HG03095 (cell line): ENCODE measurements at regions not wholly inside any gene's neighbourhood (a gene's known extent, or its start where the extent isn't known, plus 50 kb on each side); places are given as distances from the start of the nearest gene placed in this dataset.

Source experiments
- ATAC-seq: cut with Tn5 transposase; IDR thresholded peaks from one replicate; pipeline ENCODE4 v1.9.1; 2021; ENCODE audit warnings: moderate library complexity; ENCODE audit not compliant: unreplicated experiment

GRCh38 chr6:159483259-159483658 lies 209.8 kb downstream of the SOD2 start:
- ATAC-seq: no peak

GRCh38 chr6:159481897-159482296 lies 211.1 kb downstream of the SOD2 start:
- no peak for ATAC-seq

GRCh38 chr6:159480471-159480870 lies 212.6 kb downstream of the SOD2 start:
- no peak for ATAC-seq

- ATAC-seq: no peak
Measured at GRCh38 chr6:159479146-159479545, 213.9 kb downstream of the SOD2 start.

GRCh38 chr6:159473475-159474263 lies 219.4 kb downstream of the SOD2 start:
- no peak for ATAC-seq

- ATAC-seq: no peak
Measured at GRCh38 chr6:159470397-159470796, 222.6 kb downstream of the SOD2 start.

GRCh38 chr6:159469443-159469842 lies 223.6 kb downstream of the SOD2 start:
- no peak for ATAC-seq

GRCh38 chr6:159468994-159469393 lies 224.0 kb downstream of the SOD2 start:
- no peak for ATAC-seq

- peak; percentile 86 for ATAC-seq
Measured at GRCh38 chr6:159467473-159468041, 225.5 kb downstream of the SOD2 start.

GRCh38 chr6:159466926-159467325 lies 226.1 kb downstream of the SOD2 start:
- ATAC-seq: no peak

GRCh38 chr6:159464816-159465215 lies 228.2 kb downstream of the SOD2 start:
- no peak for ATAC-seq

- no peak for ATAC-seq
Measured at GRCh38 chr6:159463119-159463829, 229.8 kb downstream of the SOD2 start.

- no peak for ATAC-seq
Measured at GRCh38 chr6:159462431-159462830, 230.6 kb downstream of the SOD2 start.

- ATAC-seq: peak; percentile 91
Measured at GRCh38 chr6:159461998-159462397, 231.0 kb downstream of the SOD2 start.

- no peak for ATAC-seq
Measured at GRCh38 chr6:159461266-159461665, 231.8 kb downstream of the SOD2 start.

GRCh38 chr6:159460476-159460875 lies 232.6 kb downstream of the SOD2 start:
- ATAC-seq: no peak

GRCh38 chr6:159456349-159456748 lies 236.7 kb downstream of the SOD2 start:
- no peak for ATAC-seq

GRCh38 chr6:159455700-159456274 lies 237.3 kb downstream of the SOD2 start:
- ATAC-seq: no peak

- no peak for ATAC-seq
Measured at GRCh38 chr6:159450815-159451465, 242.1 kb downstream of the SOD2 start.

- no peak for ATAC-seq
Measured at GRCh38 chr6:159446340-159446739, 246.7 kb downstream of the SOD2 start.

- ATAC-seq: no peak
Measured at GRCh38 chr6:159445351-159445750, 247.7 kb downstream of the SOD2 start.
